ENCODE measurements at regions not wholly inside any gene's neighbourhood (a gene's known extent, or its start where the extent isn't known, plus 50 kb on each side); places are given as distances from the start of the nearest gene placed in this dataset.

- TF ChIP-seq SRF (IDR thresholded peaks at IDR 0.05; ENCODE audit: low read depth in 2 of 2, low read length in 2 of 2), result no peak
These were observed 1608.6 kb upstream of the RAG2 start (continued) for GRCh38 chr11:38206663-38207062.

- DNase-seq (ENCODE audit: low read depth, low spot score), result no peak
- WGBS (ENCODE audit: insufficient coverage, insufficient replicate concordance, low lambda C conversion rate, missing lambda C conversion rate), result 52% methylated on average over 1 of the region's 1 CpG
- Histone ChIP-seq H2AFZ (ENCODE audit: control insufficient read depth, low read depth, low read length) (no peak overlapping the region), H3K4me1 (ENCODE audit: control insufficient read depth, insufficient read depth, low read length) (no peaks in the 10 kb centered on the region), H3K27me3 (replicated peaks in 1 of 2; ENCODE audit: control insufficient read depth in 2 of 2, insufficient read depth in 2 of 2, low read length in 1 of 2) (no peaks in the 10 kb centered on the region), H4K20me1 (ENCODE audit: control insufficient read depth, insufficient read depth) (no peaks in the 10 kb centered on the region), H3K9me3 (replicated peaks; ENCODE audit: control insufficient read depth, insufficient read depth, low read length) (no peaks in the 10 kb centered on the region), H3K4me2 (ENCODE audit: control insufficient read depth, insufficient read depth) (no peak overlapping the region), H3K4me3 (no peak overlapping the region), H3K9ac (ENCODE audit: control insufficient read depth, insufficient read depth, low read length) (no peak overlapping the region), H3K36me3 (ENCODE audit: control insufficient read depth in 2 of 2, insufficient read depth in 2 of 2, low read length in 1 of 2) (no peaks in the 10 kb centered on the region), H3K79me2 (ENCODE audit: control insufficient read depth, insufficient read depth, low read length) (no peaks in the 10 kb centered on the region), H3K27ac (ENCODE audit: control insufficient read depth, insufficient read depth) (no peak overlapping the region)
- in situ Hi-C loops (cut with MboI) (no loop called here), intact Hi-C loops (cut with micrococcal nuclease; ENCODE audit: unreplicated experiment) (no loop called here)
- no peak for FAIRE-seq
- ChIA-PET POLR2A (no interaction called here), SMC1A (ENCODE audit: uncharacterized antibody, unreplicated experiment) (interaction anchor here (0.7 kb wide), 1 partner anchor 1243 kb away, joined by 3 read pairs; no protein-coding TSS in a partner anchor), RAD21 (ENCODE audit: unreplicated experiment) (no interaction called here), CTCF (no interaction called here)
- no peak for ATAC-seq
- TF ChIP-seq TBL1XR1 (IDR thresholded peaks at IDR 0.05; ENCODE audit: low read depth, low read length), result no peak
- TF ChIP-seq HDAC2 (IDR thresholded peaks at IDR 0.05), result no peak
- no peak for TF ChIP-seq ESRRA (IDR thresholded peaks at IDR 0.05; ENCODE audit: low read length)
- TF ChIP-seq SREBF1 (IDR thresholded peaks at IDR 0.05; ENCODE audit: low read length), result no peak
- no peak for TF ChIP-seq ASH2L (IDR thresholded peaks at IDR 0.05; ENCODE audit: borderline replicate concordance, low read depth)
- TF ChIP-seq MTA2 (IDR thresholded peaks at IDR 0.05; ENCODE audit: low read depth), result no peak
- no peak for TF ChIP-seq BHLHE40 (IDR thresholded peaks at IDR 0.05; ENCODE audit: borderline replicate concordance in 1 of 2, low read depth in 2 of 2, low read length in 1 of 2)
- TF ChIP-seq NFIC (IDR thresholded peaks at IDR 0.05; ENCODE audit: low read depth, low read length), result no peak
- TF ChIP-seq CEBPB (IDR thresholded peaks at IDR 0.05; ENCODE audit: borderline replicate concordance in 1 of 2, low read depth in 2 of 2, low read length in 2 of 2), result no peak
- TF ChIP-seq TCF3 (IDR thresholded peaks at IDR 0.05; ENCODE audit: borderline replicate concordance, insufficient read depth, low read depth, low read length), result no peak
- BruUV-seq (replicated peaks), result no TSS peak
These were observed 1593.1 kb upstream of the RAG2 start for GRCh38 chr11:38191101-38191500.

All from GM12878 (cell line).